Skeletal muscle tissue (tissue), 3 donors: ENCODE measurements at regions not wholly inside any gene's neighbourhood (a gene's known extent, or its start where the extent isn't known, plus 50 kb on each side); places are given as distances from the start of the nearest gene placed in this dataset.

Experiments
- H3K27ac ChIP-seq: one replicate; pipeline ENCODE4 v1.7.0; 2013; ENCODE audit warnings: mild to moderate bottlenecking, low read depth, low read length, inconsistent platforms
- H3K27me3 ChIP-seq, 3 donors: one replicate each; pipeline ENCODE4 v1.7.0; 2013; ENCODE audit warnings: low read length in 3 of 3; ENCODE audit not compliant: control insufficient read depth in 3 of 3, insufficient read depth in 3 of 3
- H3K36me3 ChIP-seq, 3 donors: one replicate each; pipeline ENCODE4 v1.7.0; 2013; ENCODE audit warnings: low read length in 3 of 3; ENCODE audit not compliant: control insufficient read depth in 3 of 3, insufficient read depth in 3 of 3
- H3K4me1 ChIP-seq, 3 donors: one replicate each; pipeline ENCODE4 v1.7.0; 2013; ENCODE audit warnings: low read length in 3 of 3, mild to moderate bottlenecking in 3 of 3; ENCODE audit not compliant: control insufficient read depth in 3 of 3, insufficient read depth in 3 of 3
- H3K4me3 ChIP-seq, 3 donors: one replicate each; pipeline ENCODE4 v1.7.0; 2013; ENCODE audit warnings: low read length in 3 of 3
- H3K9ac ChIP-seq, 3 donors: one replicate each; pipeline ENCODE4 v1.7.0; 2013; ENCODE audit warnings: low read length in 3 of 3, mild to moderate bottlenecking in 3 of 3, moderate library complexity in 2 of 3, low read depth in 1 of 3
- H3K9me3 ChIP-seq, 3 donors: one replicate each; pipeline ENCODE4 v1.7.0; 2013; ENCODE audit warnings: low read length in 3 of 3; ENCODE audit not compliant: control insufficient read depth in 3 of 3
- donor health status: Osteomylitis.

DNA sequence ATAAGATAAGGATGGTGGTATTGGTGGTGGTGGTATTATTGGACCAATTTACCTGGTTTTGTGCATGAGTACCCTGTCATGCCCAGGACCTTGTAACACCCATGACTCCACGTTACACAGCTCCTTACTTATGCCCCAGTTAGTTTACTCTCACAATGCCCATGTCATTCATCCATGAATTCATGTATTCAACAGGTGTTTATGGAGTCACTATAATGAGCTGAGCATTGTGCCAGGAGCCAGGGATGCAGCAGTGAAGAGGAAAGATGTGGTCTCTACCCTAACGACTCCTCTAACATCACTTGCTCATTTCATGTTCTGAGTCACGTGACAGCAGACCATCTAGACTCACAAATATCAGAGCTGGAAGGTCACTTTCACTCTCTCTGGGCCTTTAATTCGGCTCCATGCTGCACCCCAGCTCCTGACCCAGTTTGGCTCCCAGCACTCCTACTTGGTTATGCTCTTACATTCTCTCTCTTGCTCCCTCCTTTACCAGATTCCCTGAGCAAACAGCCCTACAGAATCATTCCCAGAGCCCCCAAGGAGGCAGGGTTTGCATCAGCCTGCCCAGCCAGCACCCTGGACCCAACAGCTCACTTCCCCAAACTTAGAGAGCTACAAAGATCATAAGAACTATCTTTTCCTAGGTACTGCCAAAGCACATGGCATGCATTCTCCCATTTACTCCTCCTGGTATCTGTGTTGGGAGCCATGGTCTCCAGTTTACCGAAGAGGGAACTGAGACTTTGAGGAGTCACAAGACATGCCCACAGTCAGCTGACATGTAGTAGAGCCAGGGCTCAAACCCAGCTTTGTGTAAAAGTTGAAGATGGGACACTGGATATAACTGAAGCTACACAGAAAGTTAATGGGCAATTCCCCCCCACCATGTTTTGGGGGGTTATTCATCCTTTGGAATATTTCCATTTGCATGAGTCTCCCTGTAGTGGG is 449.9 kb downstream of the LRATD1 start:
- Histone ChIP-seq H3K9ac (no peak overlapping the region), H3K4me1 (no peaks in the 10 kb centered on the region), H3K36me3 (no peaks in the 10 kb centered on the region), H3K9me3 (no peaks in the 10 kb centered on the region), H3K4me3 (no peak overlapping the region), H3K27ac (no peak overlapping the region), H3K27me3 (no peaks in the 10 kb centered on the region)

GRCh38 chr2:15084826-15085489 is 452.4 kb downstream of the LRATD1 start:
- no peaks in the 10 kb centered on the region for H3K4me1 ChIP-seq
- H3K9ac ChIP-seq: no peak overlapping the region
- H3K36me3 ChIP-seq: no peaks in the 10 kb centered on the region
- no peaks in the 10 kb centered on the region for H3K27me3 ChIP-seq
- no peak overlapping the region for H3K27ac ChIP-seq
- H3K4me3 ChIP-seq: no peak overlapping the region
- no peaks in the 10 kb centered on the region for H3K9me3 ChIP-seq

DNA sequence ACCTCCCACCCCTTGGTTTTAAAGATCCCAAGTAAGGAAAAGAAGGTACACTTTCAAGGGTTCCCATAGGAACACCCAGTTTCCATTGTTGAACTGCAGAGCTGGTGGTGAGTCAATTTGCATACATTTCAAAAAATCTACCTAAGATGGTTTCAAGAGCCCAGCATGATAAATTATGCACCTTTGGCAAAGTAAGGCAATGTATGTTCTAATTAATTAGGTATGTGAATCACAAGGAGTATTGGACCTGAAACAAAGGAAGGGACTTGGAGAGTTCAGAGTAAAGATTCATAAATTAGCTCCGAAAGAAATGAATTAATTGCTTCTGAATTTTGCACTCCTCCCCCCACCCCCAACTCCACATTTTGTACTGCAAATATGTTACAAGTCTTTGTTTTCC is 459.7 kb downstream of the LRATD1 start:
- no peaks in the 10 kb centered on the region for H3K4me1 ChIP-seq
- H3K27ac ChIP-seq: no peak overlapping the region
- H3K36me3 ChIP-seq: no peaks in the 10 kb centered on the region
- H3K9ac ChIP-seq: no peak overlapping the region
- H3K27me3 ChIP-seq: no peaks in the 10 kb centered on the region
- no peak overlapping the region for H3K4me3 ChIP-seq
- H3K9me3 ChIP-seq: no peaks in the 10 kb centered on the region

DNA sequence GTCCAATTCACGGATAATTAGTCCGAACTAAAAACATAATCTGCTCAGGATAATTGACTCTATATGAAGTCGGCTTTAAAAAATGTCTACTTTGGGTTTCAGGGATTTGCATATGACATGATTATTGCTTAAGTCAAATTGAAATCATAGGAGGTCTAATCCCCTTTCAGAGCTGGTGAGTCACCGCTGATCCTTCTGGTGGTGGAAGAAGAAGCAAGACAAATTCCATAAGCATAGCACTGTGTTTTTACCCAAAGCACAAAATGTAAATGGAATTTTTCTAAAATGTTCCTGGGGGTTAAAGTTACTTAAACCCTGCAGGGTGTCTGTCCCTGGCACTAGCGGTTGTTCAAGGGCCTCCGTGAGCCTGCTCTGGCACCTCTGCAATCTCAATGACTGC is 460.2 kb downstream of the LRATD1 start:
- Histone ChIP-seq H3K27ac (no peak overlapping the region), H3K27me3 (no peaks in the 10 kb centered on the region), H3K9me3 (no peaks in the 10 kb centered on the region), H3K9ac (no peak overlapping the region), H3K36me3 (no peaks in the 10 kb centered on the region), H3K4me3 (no peak overlapping the region), H3K4me1 (no peaks in the 10 kb centered on the region)

DNA sequence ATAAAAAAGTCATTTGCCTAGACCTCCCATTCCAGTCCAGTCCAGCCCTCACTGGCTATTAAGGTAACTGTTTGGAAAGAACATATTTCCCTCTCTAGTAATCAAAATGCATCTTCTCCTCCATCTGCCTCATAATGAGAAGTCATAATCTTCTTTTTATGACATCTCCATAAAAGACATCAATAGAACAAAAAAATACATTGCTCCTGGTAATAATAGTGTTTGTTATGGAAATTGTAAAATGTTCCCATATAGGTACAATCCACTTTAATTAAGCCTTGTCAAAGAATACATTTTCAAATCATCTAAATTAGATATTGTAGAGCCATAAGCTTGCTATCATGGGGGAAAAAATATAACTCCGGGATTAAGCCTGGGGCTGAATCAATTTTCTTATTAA is 461.6 kb downstream of the LRATD1 start:
- no peak overlapping the region for H3K9ac ChIP-seq
- no peaks in the 10 kb centered on the region for H3K27me3 ChIP-seq
- H3K4me1 ChIP-seq: no peaks in the 10 kb centered on the region
- H3K36me3 ChIP-seq: no peaks in the 10 kb centered on the region
- no peak overlapping the region for H3K4me3 ChIP-seq
- no peaks in the 10 kb centered on the region for H3K9me3 ChIP-seq
- no peak overlapping the region for H3K27ac ChIP-seq

- H3K4me3 ChIP-seq: no peak overlapping the region
- no peaks in the 10 kb centered on the region for H3K9me3 ChIP-seq
- H3K36me3 ChIP-seq: no peaks in the 10 kb centered on the region
- H3K27ac ChIP-seq: no peak overlapping the region
- no peak overlapping the region for H3K9ac ChIP-seq
- H3K4me1 ChIP-seq: no peaks in the 10 kb centered on the region
- no peaks in the 10 kb centered on the region for H3K27me3 ChIP-seq
These were observed 464.3 kb downstream of the NBAS start for GRCh38 chr2:15096873-15097272.

- Histone ChIP-seq H3K27me3 (no peaks in the 10 kb centered on the region), H3K4me1 (peaks cover 0 to 6% (median 0%) of the 10 kb centered on the region in 3 donors), H3K9ac (no peak overlapping the region), H3K9me3 (peaks cover 0 to 13% (median 5%) of the 10 kb centered on the region in 3 donors), H3K4me3 (no peak overlapping the region), H3K27ac (no peak overlapping the region), H3K36me3 (no peaks in the 10 kb centered on the region)
These were observed 454.0 kb downstream of the NBAS start for GRCh38 chr2:15107137-15107536.

GRCh38 chr2:15111718-15112117 is 449.4 kb downstream of the NBAS start:
- Histone ChIP-seq H3K27ac (no peak overlapping the region), H3K36me3 (no peaks in the 10 kb centered on the region), H3K27me3 (no peaks in the 10 kb centered on the region), H3K4me1 (peaks cover 0 to under 1% (median 0%) of the 10 kb centered on the region in 3 donors), H3K9me3 (peaks cover 2 to 16% (median 5%) of the 10 kb centered on the region in 3 donors), H3K4me3 (no peak overlapping the region), H3K9ac (no peak overlapping the region)

DNA sequence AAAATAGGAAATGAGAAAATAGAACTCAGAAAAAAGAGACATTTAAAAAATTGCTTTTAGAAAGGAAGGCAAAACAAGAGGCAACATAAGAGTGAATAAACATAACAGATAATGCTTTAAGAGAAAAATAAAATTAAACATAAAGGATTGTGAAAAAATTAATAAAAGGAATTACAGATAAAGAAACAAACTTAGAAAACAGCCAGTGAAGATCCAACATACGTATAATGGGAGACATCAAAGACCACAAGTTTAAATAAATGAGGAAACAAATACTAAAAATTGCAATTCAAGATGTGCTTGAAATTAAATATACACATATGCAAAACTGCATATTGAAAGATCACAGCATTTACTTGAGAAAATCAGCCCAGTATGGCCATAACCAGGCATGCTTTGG is 448.9 kb downstream of the NBAS start:
- peaks cover 2 to 18% (median 5%) of the 10 kb centered on the region in 3 donors for H3K9me3 ChIP-seq
- H3K27ac ChIP-seq: no peak overlapping the region
- H3K4me3 ChIP-seq: peak overlapping the region in 1 of 3 donors; percentile 7
- no peaks in the 10 kb centered on the region for H3K4me1 ChIP-seq
- no peak overlapping the region for H3K9ac ChIP-seq
- H3K36me3 ChIP-seq: no peaks in the 10 kb centered on the region
- no peaks in the 10 kb centered on the region for H3K27me3 ChIP-seq

GRCh38 chr2:15115776-15116175 is 445.4 kb downstream of the NBAS start:
- Histone ChIP-seq H3K4me3 (no peak overlapping the region), H3K9me3 (peaks cover 2 to 11% (median 3%) of the 10 kb centered on the region in 3 donors), H3K36me3 (no peaks in the 10 kb centered on the region), H3K9ac (no peak overlapping the region), H3K27ac (no peak overlapping the region), H3K27me3 (no peaks in the 10 kb centered on the region), H3K4me1 (no peaks in the 10 kb centered on the region)
